DND-41 (cell line): ENCODE measurements at regions not wholly inside any gene's neighbourhood (a gene's known extent, or its start where the extent isn't known, plus 50 kb on each side); places are given as distances from the start of the nearest gene placed in this dataset.

Experiments used
- CTCF ChIP-seq: IDR thresholded peaks from 2 replicates; pipeline ENCODE4 v1.5.1; 2012; ENCODE audit warnings: borderline replicate concordance, low read length, moderate library complexity, mild to moderate bottlenecking; ENCODE audit not compliant: poor library complexity, severe bottlenecking; ENCODE audit errors: extremely low read depth
- EZH2 ChIP-seq: IDR thresholded peaks from 3 replicates; pipeline ENCODE4 v1.6.1; 2012; ENCODE audit warnings: borderline replicate concordance, low read depth, mild to moderate bottlenecking, moderate library complexity, low read length, inconsistent platforms; ENCODE audit not compliant: severe bottlenecking

- TF ChIP-seq CTCF (no peak), EZH2 (no peak)
Observed at GRCh38 chr6:27187231-27188060, 60.1 kb upstream of the PRSS16 start.
